GM13976 (cell line): ENCODE measurements at regions not wholly inside any gene's neighbourhood (a gene's known extent, or its start where the extent isn't known, plus 50 kb on each side); places are given as distances from the start of the nearest gene placed in this dataset.

Source experiments
- DNase-seq: peaks from one replicate; pipeline ENCODE4 v3.0.0; 2012; ENCODE audit warnings: low spot score
- CTCF ChIP-seq: IDR thresholded peaks from 2 replicates; pipeline ENCODE4 v1.5.1; 2012; ENCODE audit warnings: borderline replicate concordance, mild to moderate bottlenecking; ENCODE audit not compliant: insufficient read depth; ENCODE audit errors: extremely low read depth, missing control alignments, control extremely low read depth
- in situ Hi-C: fragments of 300-500 bp; cut with MboI; formaldehyde crosslinking; loops from one replicate; pipeline ENCODE4 v1.12.0; 2022; ENCODE audit warnings: low sequenced_read_pairs, mixed read lengths, inconsistent platforms; ENCODE audit not compliant: unreplicated experiment

GRCh38 chr10:21437770-21438382, 87.6 kb downstream of the SKIDA1 start:
- no peak for TF ChIP-seq CTCF
- in situ Hi-C loops = no loop called here
- DNase-seq = no peak

- DNase-seq = no peak
- in situ Hi-C loops = no loop called here
- no peak for TF ChIP-seq CTCF
Measured at GRCh38 chr10:21432266-21432665, 93.2 kb downstream of the SKIDA1 start.

- in situ Hi-C loops = no loop called here
- no peak for TF ChIP-seq CTCF
- DNase-seq = no peak
Measured at GRCh38 chr10:21431799-21432198, 93.7 kb downstream of the SKIDA1 start.

GRCh38 chr10:21427804-21428481, 97.5 kb downstream of the SKIDA1 start:
- TF ChIP-seq CTCF = no peak
- peak; percentile 33 for DNase-seq
- in situ Hi-C loops = no loop called here

- DNase-seq = no peak
- in situ Hi-C loops = no loop called here
- no peak for TF ChIP-seq CTCF
Measured at GRCh38 chr10:21424459-21424861, 101.0 kb downstream of the SKIDA1 start.

GRCh38 chr10:21423850-21424249, 101.6 kb downstream of the SKIDA1 start:
- no peak for TF ChIP-seq CTCF
- no peak for DNase-seq
- in situ Hi-C loops = no loop called here
